Thyroid gland (tissue), 4 donors: ENCODE measurements at regions not wholly inside any gene's neighbourhood (a gene's known extent, or its start where the extent isn't known, plus 50 kb on each side); places are given as distances from the start of the nearest gene placed in this dataset.

Source experiments
- DNase-seq, 2 donors: peaks; one replicate each; pipeline ENCODE4 v3.0.0-alpha.2; 2019
- H3K27ac ChIP-seq, 3 donors: fragments of 200-600 bp; sonication (generic); 1 replicate in 2 of 3; 2 replicates in 1 of 3; pipeline ENCODE4 v1.5.1; 2016 to 2019; ENCODE audit warnings: mild to moderate bottlenecking in 1 of 3, moderate library complexity in 1 of 3
- H3K27me3 ChIP-seq: fragments of 200-600 bp; sonication (generic); one replicate; pipeline ENCODE4 v1.5.1; 2019
- H3K36me3 ChIP-seq, 2 donors: fragments of 200-600 bp; sonication (generic); one replicate each; pipeline ENCODE4 v1.5.1; 2016 to 2019
- H3K4me1 ChIP-seq, 2 donors: fragments of 200-600 bp; sonication (generic); one replicate each; pipeline ENCODE4 v1.5.1; 2017 to 2019
- H3K4me3 ChIP-seq, 3 donors: fragments of 200-600 bp; sonication (generic); replicated peaks in 1 of 3; 1 replicate in 2 of 3; 2 replicates in 1 of 3; pipeline ENCODE4 v1.5.1; 2016; ENCODE audit warnings: mild to moderate bottlenecking in 1 of 3
- H3K9me3 ChIP-seq: fragments of 200-600 bp; sonication (generic); one replicate; pipeline ENCODE4 v1.5.1; 2017
- POLR2A ChIP-seq, 2 donors: fragments of 450-650 bp; IDR thresholded peaks; one replicate each; pipeline ENCODE4 v1.6.1; 2017; ENCODE audit warnings: antibody characterized with exemption in 2 of 2, mild to moderate bottlenecking in 2 of 2, moderate library complexity in 1 of 2
- WGBS, 2 donors: methylation state at CpG; one replicate each; pipeline ENCODE4 v1.1.5; 2017; 5-methylcytosine and 5-hydroxymethylcytosine counted together
- intact Hi-C: fragments of 100-400 bp; cut with DNase I; formaldehyde crosslinking; loops from one replicate; pipeline ENCODE4 v1.15.1; 2023
- TF ChIP-seq, protein P1 (sequence below), 6 experiments: fragments of 200-600 bp in 3 of 6; fragments of 450-650 bp in 3 of 6; sonication (generic) in 3 of 6; IDR thresholded peaks; one replicate each; pipeline ENCODE4 v1.5.1; 2016 to 2019; ENCODE audit warnings: antibody characterized with exemption in 6 of 6, mild to moderate bottlenecking in 2 of 6, inconsistent platforms in 1 of 6, moderate library complexity in 1 of 6

DNA sequence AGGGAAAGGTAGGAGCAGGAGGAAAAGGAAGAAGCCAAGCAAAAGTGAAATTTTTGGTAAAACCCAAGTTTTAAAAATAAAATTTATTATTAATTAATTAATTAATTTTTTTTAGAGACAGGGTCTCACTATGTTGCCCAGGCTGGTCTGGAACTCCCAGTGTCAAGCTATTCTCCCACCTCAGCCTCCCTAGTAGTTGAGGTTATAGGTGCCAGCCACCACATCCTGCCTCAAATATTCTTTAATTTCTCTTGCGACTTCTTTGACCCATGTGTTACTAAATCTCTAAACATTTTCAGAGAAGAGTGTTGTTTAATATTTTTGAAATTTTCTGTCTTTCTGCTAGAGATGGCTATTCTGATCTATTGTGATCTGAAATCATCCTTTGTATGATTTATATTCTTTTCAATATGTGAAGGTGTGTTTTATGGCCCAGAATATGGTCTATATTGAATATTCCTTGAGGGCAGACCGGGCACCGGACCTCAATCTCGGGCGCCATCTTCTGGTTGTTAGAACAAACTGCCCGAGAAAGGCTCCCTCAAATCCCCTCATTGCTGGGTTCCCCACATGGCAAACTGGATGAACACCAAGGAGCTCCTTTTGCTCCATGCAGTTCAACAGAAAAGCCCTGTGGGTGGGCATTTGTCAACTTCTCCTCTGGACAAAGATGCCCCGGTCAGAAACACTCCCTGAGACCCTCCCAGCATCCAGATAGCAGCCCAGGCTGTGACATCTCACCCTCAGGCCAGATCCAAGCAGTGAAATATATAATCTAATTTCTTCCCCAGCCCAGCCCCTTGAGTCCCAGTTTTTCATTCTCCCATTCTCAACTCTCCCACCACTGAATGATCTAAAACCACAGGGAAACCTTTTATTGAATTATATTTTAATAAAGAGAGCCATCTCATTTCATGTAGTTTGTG lies 110.5 kb downstream of the ASCL4 start:
- no peak overlapping the region for H3K4me3 ChIP-seq
- DNase-seq, result peak; percentile 57 to 62
- WGBS, 2 donors, result 14% methylated on average over 7 of the region's 7 CpGs
- intact Hi-C loops, result loop anchor here (5.0 to 10.0 kb wide), 2 partner anchors 110 to 208 kb away; partner anchors contain the start of gene ASCL4
- no peaks in the 10 kb centered on the region for H3K27me3 ChIP-seq
- TF ChIP-seq POLR2A (IDR thresholded peaks at IDR 0.05), result no peak
- TF ChIP-seq, protein P1, sequence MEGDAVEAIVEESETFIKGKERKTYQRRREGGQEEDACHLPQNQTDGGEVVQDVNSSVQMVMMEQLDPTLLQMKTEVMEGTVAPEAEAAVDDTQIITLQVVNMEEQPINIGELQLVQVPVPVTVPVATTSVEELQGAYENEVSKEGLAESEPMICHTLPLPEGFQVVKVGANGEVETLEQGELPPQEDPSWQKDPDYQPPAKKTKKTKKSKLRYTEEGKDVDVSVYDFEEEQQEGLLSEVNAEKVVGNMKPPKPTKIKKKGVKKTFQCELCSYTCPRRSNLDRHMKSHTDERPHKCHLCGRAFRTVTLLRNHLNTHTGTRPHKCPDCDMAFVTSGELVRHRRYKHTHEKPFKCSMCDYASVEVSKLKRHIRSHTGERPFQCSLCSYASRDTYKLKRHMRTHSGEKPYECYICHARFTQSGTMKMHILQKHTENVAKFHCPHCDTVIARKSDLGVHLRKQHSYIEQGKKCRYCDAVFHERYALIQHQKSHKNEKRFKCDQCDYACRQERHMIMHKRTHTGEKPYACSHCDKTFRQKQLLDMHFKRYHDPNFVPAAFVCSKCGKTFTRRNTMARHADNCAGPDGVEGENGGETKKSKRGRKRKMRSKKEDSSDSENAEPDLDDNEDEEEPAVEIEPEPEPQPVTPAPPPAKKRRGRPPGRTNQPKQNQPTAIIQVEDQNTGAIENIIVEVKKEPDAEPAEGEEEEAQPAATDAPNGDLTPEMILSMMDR (IDR thresholded peaks at IDR 0.05), result peak; percentile 22 to 79 (median 62)
- no peaks in the 10 kb centered on the region for H3K4me1 ChIP-seq
- H3K9me3 ChIP-seq, result no peaks in the 10 kb centered on the region
- no peaks in the 10 kb centered on the region for H3K36me3 ChIP-seq
- H3K27ac ChIP-seq, result no peak overlapping the region

DNA sequence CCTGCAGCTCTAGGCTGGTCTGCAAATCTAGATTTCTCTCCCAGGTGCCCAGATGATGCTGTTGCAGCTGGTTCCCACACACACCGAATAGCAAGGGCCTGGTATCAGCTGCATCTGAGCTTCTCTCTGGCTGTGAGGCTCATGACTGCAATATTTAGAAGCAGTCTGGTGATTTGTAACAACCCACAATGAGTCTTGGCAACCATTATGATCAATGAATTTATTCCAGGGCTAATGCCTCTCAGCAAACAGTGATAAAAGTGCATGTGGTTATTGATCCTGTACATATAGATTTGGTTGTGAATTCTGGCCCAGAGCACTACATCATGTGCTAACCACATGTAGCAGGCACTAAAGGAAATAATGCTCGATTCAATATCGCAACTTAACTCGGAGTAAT lies 114.3 kb downstream of the ASCL4 start:
- WGBS, 2 donors, result 89% methylated on average over 4 of the region's 4 CpGs
- H3K4me3 ChIP-seq, result no peak overlapping the region
- H3K27me3 ChIP-seq, result no peaks in the 10 kb centered on the region
- H3K4me1 ChIP-seq, result no peaks in the 10 kb centered on the region
- TF ChIP-seq, protein P1 (IDR thresholded peaks at IDR 0.05), result no peak
- no peak for TF ChIP-seq POLR2A (IDR thresholded peaks at IDR 0.05)
- no peak for DNase-seq
- H3K36me3 ChIP-seq, result no peaks in the 10 kb centered on the region
- no peak overlapping the region for H3K27ac ChIP-seq
- intact Hi-C loops, result loop anchor here (10.0 kb wide), 1 partner anchor 114 kb away; the partner anchor contains the start of gene ASCL4
- H3K9me3 ChIP-seq, result no peaks in the 10 kb centered on the region

DNA sequence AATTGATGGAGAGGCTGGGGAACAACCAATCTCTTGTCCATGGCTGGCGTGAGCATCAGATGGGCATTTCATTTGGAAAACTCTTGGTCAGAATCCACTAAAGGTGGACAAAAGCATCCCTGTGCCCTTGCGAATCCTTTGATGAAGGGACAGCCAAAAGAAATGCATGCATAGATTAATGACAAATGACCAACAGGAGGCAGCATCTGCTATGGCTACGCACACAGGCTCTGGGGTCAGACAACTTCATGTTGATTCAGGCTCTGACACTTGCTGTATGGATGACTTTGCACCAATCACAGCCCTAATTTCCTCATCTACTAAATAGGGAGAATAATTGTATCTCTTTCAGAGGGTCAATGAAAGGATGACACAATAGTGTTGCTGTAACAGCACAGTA lies 117.5 kb downstream of the ASCL4 start:
- TF ChIP-seq, protein P1 (IDR thresholded peaks at IDR 0.05), result no peak
- no peak for TF ChIP-seq POLR2A (IDR thresholded peaks at IDR 0.05)
- 66 to 85% methylated on average over 3 of the region's 3 CpGs for WGBS, 2 donors
- intact Hi-C loops, result no loop called here

DNA sequence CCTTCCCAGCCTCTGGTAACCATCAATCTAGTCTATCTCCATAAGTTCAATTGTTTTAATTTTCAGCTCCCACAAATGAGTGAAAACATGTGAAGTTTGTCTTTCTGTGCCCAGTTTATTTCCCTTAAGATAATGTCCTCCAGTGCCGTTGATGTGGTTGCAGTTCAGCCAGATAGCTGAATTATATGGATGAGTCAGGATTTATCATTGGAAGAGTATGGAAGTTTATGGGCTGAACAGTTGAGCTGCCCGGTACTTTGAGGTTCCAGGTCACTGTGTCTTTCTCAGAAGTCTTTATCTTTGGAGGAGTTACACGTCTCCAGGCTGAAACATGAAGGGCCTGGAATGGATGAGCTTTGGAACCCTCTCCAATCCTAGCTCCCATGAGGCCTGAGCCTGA lies 120.1 kb downstream of the ASCL4 start:
- no peaks in the 10 kb centered on the region for H3K9me3 ChIP-seq
- no peaks in the 10 kb centered on the region for H3K27me3 ChIP-seq
- no peaks in the 10 kb centered on the region for H3K4me1 ChIP-seq
- H3K4me3 ChIP-seq, result no peak overlapping the region
- no peak for DNase-seq
- H3K36me3 ChIP-seq, result no peaks in the 10 kb centered on the region
- H3K27ac ChIP-seq, result no peak overlapping the region
- WGBS, 2 donors, result 71 to 75% methylated on average over 3 of the region's 3 CpGs
- no peak for TF ChIP-seq POLR2A (IDR thresholded peaks at IDR 0.05)
- TF ChIP-seq, protein P1 (IDR thresholded peaks at IDR 0.05), result no peak
- intact Hi-C loops, result no loop called here

More for the DNA sequence above, 117.5 kb downstream of the ASCL4 start:
- Histone ChIP-seq H3K27ac (no peak overlapping the region), H3K4me1 (no peaks in the 10 kb centered on the region), H3K36me3 (no peaks in the 10 kb centered on the region), H3K4me3 (no peak overlapping the region), H3K27me3 (no peaks in the 10 kb centered on the region), H3K9me3 (no peaks in the 10 kb centered on the region)
- DNase-seq, result no peak

DNA sequence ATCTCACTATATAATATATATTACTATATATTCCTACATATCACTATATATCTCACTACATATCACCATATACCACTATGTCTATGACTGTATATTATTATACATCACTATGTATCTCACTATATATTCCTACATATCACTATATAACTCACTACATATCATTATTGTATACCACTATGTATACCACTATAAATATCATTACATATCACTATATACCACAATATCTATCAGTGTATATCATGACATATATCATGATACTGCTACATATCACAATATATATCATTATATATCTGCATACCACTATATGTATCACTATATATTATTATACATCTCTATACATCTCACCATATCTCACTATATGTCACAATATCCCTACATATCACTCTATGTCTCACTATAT lies 121.5 kb downstream of the ASCL4 start:
- Histone ChIP-seq H3K4me3 (no peak overlapping the region), H3K27me3 (no peaks in the 10 kb centered on the region)
- DNase-seq, result no peak

More for the DNA sequence above, 121.5 kb downstream of the ASCL4 start:
- Histone ChIP-seq H3K27ac (no peak overlapping the region), H3K4me1 (no peaks in the 10 kb centered on the region), H3K9me3 (no peaks in the 10 kb centered on the region), H3K36me3 (no peaks in the 10 kb centered on the region)
- intact Hi-C loops, result no loop called here
- no peak for TF ChIP-seq POLR2A (IDR thresholded peaks at IDR 0.05)
- TF ChIP-seq, protein P1 (IDR thresholded peaks at IDR 0.05), result no peak
